Left lung (tissue), 4 donors: ENCODE measurements at regions not wholly inside any gene's neighbourhood (a gene's known extent, or its start where the extent isn't known, plus 50 kb on each side); places are given as distances from the start of the nearest gene placed in this dataset.

Experiments used
- ATAC-seq: fragments of 200-7000 bp; cut with Tn5 transposase; one replicate; pipeline ENCODE4 v1.9.1; 2020; ENCODE audit warnings: moderate library complexity
- DNase-seq, 4 donors: peaks; one replicate each; pipeline ENCODE4 v3.0.0-alpha.2; 2013 to 2020
- H3K27ac ChIP-seq, 2 donors: fragments of 200-600 bp; sonication (generic) in 1 of 2; one replicate each; pipeline versions ENCODE4 v1.5.0 to v1.8.0; 2020 to 2021
- H3K27me3 ChIP-seq, 2 donors: fragments of 200-600 bp; sonication (generic) in 1 of 2; one replicate each; pipeline versions ENCODE4 v1.5.0 to v1.8.0; 2020 to 2021
- H3K36me3 ChIP-seq, 2 donors: fragments of 200-600 bp; sonication (generic) in 1 of 2; one replicate each; pipeline versions ENCODE4 v1.5.0 to v1.8.0; 2020 to 2021
- H3K4me1 ChIP-seq, 2 donors: fragments of 200-600 bp; one replicate each; pipeline ENCODE4 v1.8.0; 2021
- H3K4me3 ChIP-seq, 2 donors: fragments of 200-600 bp; sonication (generic) in 1 of 2; one replicate each; pipeline versions ENCODE4 v1.5.0 to v1.8.0; 2020 to 2021; ENCODE audit warnings: mild to moderate bottlenecking in 1 of 2
- H3K9me3 ChIP-seq, 2 donors: fragments of 200-600 bp; sonication (generic) in 1 of 2; one replicate each; pipeline versions ENCODE4 v1.5.0 to v1.8.0; 2020 to 2021
- CTCF ChIP-seq, 2 donors: fragments of 200-600 bp; sonication (generic) in 1 of 2; IDR thresholded peaks; one replicate each; pipeline versions ENCODE4 v1.5.0 to v1.8.0; 2021; ENCODE audit warnings: antibody characterized with exemption in 2 of 2
- intact Hi-C, 2 donors: fragments of 100-400 bp; cut with DNase I; formaldehyde crosslinking; loops; one replicate each; pipeline versions ENCODE4 v1.11.2 to v1.14.2; 2022
- donor health status: DM: no; HTN: yes; CAD: no.
- donor health status: DM: no; HTN: no; CAD: no.

- H3K36me3 ChIP-seq, result no peaks in the 10 kb centered on the region
- ATAC-seq (no peak), DNase-seq (no peak)
- intact Hi-C loops, result no loop called here
- no peak overlapping the region for H3K27ac ChIP-seq
- no peak overlapping the region for H3K4me3 ChIP-seq
- H3K9me3 ChIP-seq, result peaks cover 0 to 4% of the 10 kb centered on the region in 2 donors
- H3K27me3 ChIP-seq, result no peaks in the 10 kb centered on the region
- no peak for TF ChIP-seq CTCF (IDR thresholded peaks at IDR 0.05)
- H3K4me1 ChIP-seq, result no peaks in the 10 kb centered on the region
Measured at GRCh38 chr1:80755944-80756343, 1044.8 kb upstream of the ADGRL2 start.

- intact Hi-C loops, result no loop called here
- H3K27ac ChIP-seq, result no peak overlapping the region
- ATAC-seq (no peak), DNase-seq (no peak)
- H3K9me3 ChIP-seq, result peaks cover 0 to 4% of the 10 kb centered on the region in 2 donors
- no peaks in the 10 kb centered on the region for H3K4me1 ChIP-seq
- no peaks in the 10 kb centered on the region for H3K27me3 ChIP-seq
- no peak for TF ChIP-seq CTCF (IDR thresholded peaks at IDR 0.05)
- no peak overlapping the region for H3K4me3 ChIP-seq
- no peaks in the 10 kb centered on the region for H3K36me3 ChIP-seq
Measured at GRCh38 chr1:80751204-80751603, 1049.5 kb upstream of the ADGRL2 start.

GRCh38 chr1:80731241-80731894, 1069.4 kb upstream of the ADGRL2 start:
- intact Hi-C loops, result no loop called here
- no peak for ATAC-seq
- Histone ChIP-seq H3K27me3 (no peaks in the 10 kb centered on the region), H3K4me1 (no peaks in the 10 kb centered on the region), H3K36me3 (no peaks in the 10 kb centered on the region), H3K4me3 (no peak overlapping the region), H3K27ac (no peak overlapping the region), H3K9me3 (peaks cover 0 to 11% of the 10 kb centered on the region in 2 donors)
- no peak for TF ChIP-seq CTCF (IDR thresholded peaks at IDR 0.05)
- DNase-seq, result peak in 1 of 4 donors; percentile 25

- DNase-seq, result no peak
- Histone ChIP-seq H3K36me3 (no peaks in the 10 kb centered on the region), H3K4me1 (no peaks in the 10 kb centered on the region), H3K4me3 (no peak overlapping the region), H3K27ac (no peak overlapping the region), H3K9me3 (peaks cover 0 to 6% of the 10 kb centered on the region in 2 donors), H3K27me3 (no peaks in the 10 kb centered on the region)
- intact Hi-C loops, result no loop called here
- no peak for ATAC-seq
- no peak for TF ChIP-seq CTCF (IDR thresholded peaks at IDR 0.05)
Measured at GRCh38 chr1:80722611-80723010, 1078.1 kb upstream of the ADGRL2 start.

GRCh38 chr1:80706526-80706925, 1094.2 kb upstream of the ADGRL2 start:
- H3K4me3 ChIP-seq, result no peak overlapping the region
- DNase-seq, result no peak
- ATAC-seq, result no peak
- intact Hi-C loops, result no loop called here
- H3K36me3 ChIP-seq, result no peaks in the 10 kb centered on the region
- H3K9me3 ChIP-seq, result no peaks in the 10 kb centered on the region
- no peaks in the 10 kb centered on the region for H3K27me3 ChIP-seq
- no peaks in the 10 kb centered on the region for H3K4me1 ChIP-seq
- no peak for TF ChIP-seq CTCF (IDR thresholded peaks at IDR 0.05)
- no peak overlapping the region for H3K27ac ChIP-seq
